ENCODE measurements at regions not wholly inside any gene's neighbourhood (a gene's known extent, or its start where the extent isn't known, plus 50 kb on each side); places are given as distances from the start of the nearest gene placed in this dataset.

- Histone ChIP-seq H2BK5ac (ENCODE audit: low read depth, low read length, poor library complexity, severe bottlenecking) (no peak overlapping the region), H3K9ac (ENCODE audit: low read depth, low read length) (no peak overlapping the region), H3K56ac (ENCODE audit: extremely low read depth, insufficient read depth, low read length) (no peak overlapping the region), H2BK15ac (ENCODE audit: low read depth, low read length) (no peak overlapping the region), H2AFZ (replicated peaks; ENCODE audit: low read length, poor library complexity) (no peak overlapping the region), H4K8ac (ENCODE audit: low read depth in 2 of 2, low read length in 2 of 2) (no peak overlapping the region), H3K14ac (replicated peaks; ENCODE audit: low read depth, low read length) (no peak overlapping the region), H4K5ac (ENCODE audit: low read depth, low read length) (no peak overlapping the region), H3K9me1 (ENCODE audit: insufficient read depth, low read length) (no peaks in the 10 kb centered on the region), H3K23ac (ENCODE audit: low read depth, low read length) (no peak overlapping the region), H2AK5ac (ENCODE audit: low read depth, low read length) (no peak overlapping the region), H3K79me1 (ENCODE audit: low read depth in 1 of 2, low read length in 2 of 2) (no peaks in the 10 kb centered on the region), H4K20me1 (ENCODE audit: insufficient read depth, low read length) (no peaks in the 10 kb centered on the region), H3K36me3 (ENCODE audit: control insufficient read depth, insufficient read depth, low read length) (no peaks in the 10 kb centered on the region), H3K27me3 (ENCODE audit: control insufficient read depth, insufficient read depth, low read length) (no peaks in the 10 kb centered on the region), H3K9me3 (ENCODE audit: control insufficient read depth, insufficient read depth, low read length) (no peaks in the 10 kb centered on the region), H3K4me3 (ENCODE audit: insufficient read depth, low read depth, low read length) (no peak overlapping the region), H3K4me2 (ENCODE audit: low read depth, low read length) (no peak overlapping the region), H3K18ac (ENCODE audit: low read depth, low read length) (no peak overlapping the region), H3K4me1 (ENCODE audit: control insufficient read depth, insufficient read depth, low read length) (no peaks in the 10 kb centered on the region), H3K27ac (ENCODE audit: insufficient read depth, low read length) (no peak overlapping the region), H4K91ac (ENCODE audit: insufficient read depth, low read depth, low read length) (no peak overlapping the region), H2BK20ac (ENCODE audit: low read depth, low read length) (no peak overlapping the region), H3K4ac (ENCODE audit: low read depth, low read length) (no peak overlapping the region), H2AK9ac (replicated peaks; ENCODE audit: low read depth, low read length, poor library complexity) (no peak overlapping the region), H2BK120ac (ENCODE audit: low read depth, low read length) (no peak overlapping the region)
- WGBS, 2 experiments (ENCODE audit: extremely low coverage in 2 of 2, insufficient read length in 1 of 2) = no CpG with 5 or more reads among the region's 3 CpGs
- ATAC-seq (ENCODE audit: low read depth) (no peak), DNase-seq (no peak)
- BruUV-seq (replicated peaks) = no TSS peak
- ChIA-PET POLR2A (ENCODE audit: unreplicated experiment) (no interaction called here), CTCF (no interaction called here)
- dilution Hi-C loops (cut with HindIII; ENCODE audit: low sequenced_read_pairs, unreplicated experiment) = no loop called here
- TF ChIP-seq USF2 (IDR thresholded peaks at IDR 0.05; ENCODE audit: low read depth, low read length) (no peak), MAZ (IDR thresholded peaks at IDR 0.05; ENCODE audit: borderline replicate concordance, low read depth, low read length) (no peak), FOS (IDR thresholded peaks at IDR 0.05; ENCODE audit: low read depth, low read length) (no peak), CTCF (conservative IDR thresholded peaks at IDR 0.05; ENCODE audit: low read depth, low read length) (no peak), POLR2A (IDR thresholded peaks at IDR 0.05; ENCODE audit: low read depth, low read length) (no peak), MXI1 (IDR thresholded peaks at IDR 0.05; ENCODE audit: borderline replicate concordance, low read depth, low read length) (no peak), CHD1 (IDR thresholded peaks at IDR 0.05; ENCODE audit: low read depth, low read length) (no peak), RFX5 (IDR thresholded peaks at IDR 0.05; ENCODE audit: low read depth, low read length) (no peak), MAFK (IDR thresholded peaks at IDR 0.05; ENCODE audit: low read depth, low read length) (no peak), RCOR1 (IDR thresholded peaks at IDR 0.05; ENCODE audit: insufficient replicate concordance, low read length) (no peak), CEBPB (IDR thresholded peaks at IDR 0.05; ENCODE audit: low read depth, low read length) (no peak), RAD21 (IDR thresholded peaks at IDR 0.05; ENCODE audit: low read length) (no peak), NFE2L2 (IDR thresholded peaks at IDR 0.05; ENCODE audit: low read depth, low read length) (no peak), SMC3 (IDR thresholded peaks at IDR 0.05; ENCODE audit: low read depth, low read length) (no peak), ELK1 (IDR thresholded peaks at IDR 0.05; ENCODE audit: borderline replicate concordance, low read depth, low read length) (no peak)
- intact Hi-C loops (cut with micrococcal nuclease) = no loop called here
- in situ Hi-C loops (cut with MboI; ENCODE audit: low sequenced_read_pairs) = no loop called here
Observed at GRCh38 chr1:173364827-173365226, 112.3 kb upstream of the PRDX6 start.

All from IMR-90 (cell line).